SK-N-SH treated with all-trans-retinoic acid at 6 μM for 48 hours (cell line): ENCODE measurements at regions not wholly inside any gene's neighbourhood (a gene's known extent, or its start where the extent isn't known, plus 50 kb on each side); places are given as distances from the start of the nearest gene placed in this dataset.
"Not testable (repeated sequence)": the region's sequence is repeated elsewhere in the genome, so short reads cannot be mapped to it uniquely, and the experiment has no call there.

Source experiments
- GLIS3 ChIP-seq: fragments of 250-450 bp; sonication (Bioruptor Pico); IDR thresholded peaks from 2 replicates; pipeline ENCODE4 v1.5.0; 2020; ENCODE audit warnings: mild to moderate bottlenecking, moderate library complexity
- TOX ChIP-seq: fragments of 250-450 bp; sonication (Bioruptor Pico); IDR thresholded peaks from 2 replicates; pipeline ENCODE4 v1.8.0; 2021; ENCODE audit warnings: mild to moderate bottlenecking, moderate library complexity, borderline replicate concordance
- ZC3H10 ChIP-seq: fragments of 250-450 bp; sonication (Bioruptor Pico); IDR thresholded peaks from 2 replicates; pipeline ENCODE4 v1.5.1; 2021; ENCODE audit warnings: mild to moderate bottlenecking, moderate library complexity
- ZFP30 ChIP-seq: fragments of 450-650 bp; formaldehyde crosslinking; IDR thresholded peaks from 2 replicates; pipeline ENCODE4 v1.5.0; 2022; ENCODE audit warnings: mild to moderate bottlenecking, moderate library complexity
- ZNF8 ChIP-seq: fragments of 450-650 bp; formaldehyde crosslinking; IDR thresholded peaks from 2 replicates; pipeline ENCODE4 v1.5.0; 2020; ENCODE audit warnings: mild to moderate bottlenecking, moderate library complexity
- TF ChIP-seq, protein P1 (sequence below): fragments of 250-450 bp; sonication (Bioruptor Pico); IDR thresholded peaks from 2 replicates; pipeline ENCODE4 v1.5.1; 2020; ENCODE audit warnings: low read depth, mild to moderate bottlenecking, moderate library complexity
- TF ChIP-seq, protein P2 (sequence below): fragments of 250-450 bp; sonication (Bioruptor Pico); IDR thresholded peaks from 2 replicates; pipeline ENCODE4 v1.8.0; 2020; ENCODE audit warnings: mild to moderate bottlenecking, moderate library complexity, borderline replicate concordance
- TF ChIP-seq, protein P3 (sequence below): fragments of 250-450 bp; sonication (Bioruptor Pico); IDR thresholded peaks from 2 replicates; pipeline ENCODE4 v1.5.1; 2021; ENCODE audit warnings: mild to moderate bottlenecking, moderate library complexity

DNA sequence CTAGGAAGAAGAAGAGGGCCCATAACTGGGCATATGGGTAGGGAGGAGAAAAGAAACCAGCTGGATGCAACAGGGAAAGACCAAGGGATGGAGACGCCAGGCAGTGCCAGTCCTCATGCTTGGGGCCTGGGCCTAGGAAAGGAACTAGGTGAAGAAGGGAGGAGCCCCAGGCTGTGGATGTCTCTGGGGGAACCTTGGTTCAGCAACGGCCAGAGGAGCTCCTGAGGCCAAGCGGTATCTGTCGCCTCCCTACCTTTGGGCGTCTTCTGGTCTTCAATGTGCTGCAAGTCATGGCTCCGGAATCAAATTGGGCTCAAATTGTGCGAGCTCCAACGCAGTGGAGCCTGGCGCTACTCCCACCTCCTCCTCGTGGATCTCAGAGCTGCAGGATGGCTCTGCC, 153.6 kb downstream of the FOXD4L6 start:
- not testable (repeated sequence) for TF ChIP-seq ZFP30 (CRISPR knock-in tag); ZNF8 (CRISPR knock-in tag); GLIS3 (CRISPR knock-in tag); ZC3H10; TOX (CRISPR knock-in tag)
- TF ChIP-seq, protein P1, sequence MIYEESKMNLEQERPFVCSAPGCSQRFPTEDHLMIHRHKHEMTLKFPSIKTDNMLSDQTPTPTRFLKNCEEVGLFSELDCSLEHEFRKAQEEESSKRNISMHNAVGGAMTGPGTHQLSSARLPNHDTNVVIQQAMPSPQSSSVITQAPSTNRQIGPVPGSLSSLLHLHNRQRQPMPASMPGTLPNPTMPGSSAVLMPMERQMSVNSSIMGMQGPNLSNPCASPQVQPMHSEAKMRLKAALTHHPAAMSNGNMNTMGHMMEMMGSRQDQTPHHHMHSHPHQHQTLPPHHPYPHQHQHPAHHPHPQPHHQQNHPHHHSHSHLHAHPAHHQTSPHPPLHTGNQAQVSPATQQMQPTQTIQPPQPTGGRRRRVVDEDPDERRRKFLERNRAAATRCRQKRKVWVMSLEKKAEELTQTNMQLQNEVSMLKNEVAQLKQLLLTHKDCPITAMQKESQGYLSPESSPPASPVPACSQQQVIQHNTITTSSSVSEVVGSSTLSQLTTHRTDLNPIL (CRISPR knock-in tag), result not testable (repeated sequence)
- TF ChIP-seq, protein P2, sequence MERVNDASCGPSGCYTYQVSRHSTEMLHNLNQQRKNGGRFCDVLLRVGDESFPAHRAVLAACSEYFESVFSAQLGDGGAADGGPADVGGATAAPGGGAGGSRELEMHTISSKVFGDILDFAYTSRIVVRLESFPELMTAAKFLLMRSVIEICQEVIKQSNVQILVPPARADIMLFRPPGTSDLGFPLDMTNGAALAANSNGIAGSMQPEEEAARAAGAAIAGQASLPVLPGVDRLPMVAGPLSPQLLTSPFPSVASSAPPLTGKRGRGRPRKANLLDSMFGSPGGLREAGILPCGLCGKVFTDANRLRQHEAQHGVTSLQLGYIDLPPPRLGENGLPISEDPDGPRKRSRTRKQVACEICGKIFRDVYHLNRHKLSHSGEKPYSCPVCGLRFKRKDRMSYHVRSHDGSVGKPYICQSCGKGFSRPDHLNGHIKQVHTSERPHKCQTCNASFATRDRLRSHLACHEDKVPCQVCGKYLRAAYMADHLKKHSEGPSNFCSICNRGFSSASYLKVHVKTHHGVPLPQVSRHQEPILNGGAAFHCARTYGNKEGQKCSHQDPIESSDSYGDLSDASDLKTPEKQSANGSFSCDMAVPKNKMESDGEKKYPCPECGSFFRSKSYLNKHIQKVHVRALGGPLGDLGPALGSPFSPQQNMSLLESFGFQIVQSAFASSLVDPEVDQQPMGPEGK, result not testable (repeated sequence)
- TF ChIP-seq, protein P3, sequence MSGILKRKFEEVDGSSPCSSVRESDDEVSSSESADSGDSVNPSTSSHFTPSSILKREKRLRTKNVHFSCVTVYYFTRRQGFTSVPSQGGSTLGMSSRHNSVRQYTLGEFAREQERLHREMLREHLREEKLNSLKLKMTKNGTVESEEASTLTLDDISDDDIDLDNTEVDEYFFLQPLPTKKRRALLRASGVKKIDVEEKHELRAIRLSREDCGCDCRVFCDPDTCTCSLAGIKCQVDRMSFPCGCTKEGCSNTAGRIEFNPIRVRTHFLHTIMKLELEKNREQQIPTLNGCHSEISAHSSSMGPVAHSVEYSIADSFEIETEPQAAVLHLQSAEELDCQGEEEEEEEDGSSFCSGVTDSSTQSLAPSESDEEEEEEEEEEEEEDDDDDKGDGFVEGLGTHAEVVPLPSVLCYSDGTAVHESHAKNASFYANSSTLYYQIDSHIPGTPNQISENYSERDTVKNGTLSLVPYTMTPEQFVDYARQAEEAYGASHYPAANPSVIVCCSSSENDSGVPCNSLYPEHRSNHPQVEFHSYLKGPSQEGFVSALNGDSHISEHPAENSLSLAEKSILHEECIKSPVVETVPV (CRISPR knock-in tag), result not testable (repeated sequence)
